MM.1S (cell line): ENCODE measurements at regions not wholly inside any gene's neighbourhood (a gene's known extent, or its start where the extent isn't known, plus 50 kb on each side); places are given as distances from the start of the nearest gene placed in this dataset.

Experiments
- CTCF ChIP-seq: fragments of 300-600 bp; sonication (generic); IDR thresholded peaks from 2 replicates; pipeline ENCODE4 v1.5.1; 2016; ENCODE audit warnings: antibody characterized with exemption, low read length, mixed read lengths
- EZH2 ChIP-seq: fragments of 300-600 bp; sonication (generic); optimal IDR thresholded peaks from 2 replicates; pipeline ENCODE3; 2017; ENCODE audit warnings: low read depth, mild to moderate bottlenecking, antibody characterized with exemption, low read length, mixed read lengths

GRCh38 chr2:481388-481787 is 193.5 kb upstream of the ALKAL2 start:
- TF ChIP-seq CTCF = no peak
- no peak for TF ChIP-seq EZH2
